Activated B cell treated with CpG ODN at 0.5 μM for 24 hours (primary cell): ENCODE measurements at regions not wholly inside any gene's neighbourhood (a gene's known extent, or its start where the extent isn't known, plus 50 kb on each side); places are given as distances from the start of the nearest gene placed in this dataset.

Experiments used
- ATAC-seq: fragments of 200-7000 bp; cut with Tn5 transposase; one replicate; pipeline ENCODE4 v1.10.0; 2021; ENCODE audit warnings: low read depth, mild to moderate bottlenecking, moderate library complexity
- CTCF ChIA-PET: fragments of 350-600 bp; sonication (Branson Sonifier 250); formaldehyde crosslinking; loops from one replicate; lab custom pipeline; 2021; ENCODE audit warnings: antibody characterized with exemption; lab: Charles Lee
- POLR2A ChIA-PET: fragments of 350-600 bp; sonication (Branson Sonifier 250); formaldehyde crosslinking; loops from one replicate; lab custom pipeline; 2021; ENCODE audit warnings: antibody characterized with exemption; lab: Charles Lee
- DNase-seq: peaks from one replicate; pipeline ENCODE4 v3.0.0; 2022
- H3K27ac Mint-ChIP-seq: one replicate; pipeline ENCODE4 v1.8.0; 2020; ENCODE audit warnings: mixed read lengths
- H3K27me3 Mint-ChIP-seq: one replicate; pipeline ENCODE4 v1.8.0; 2021; ENCODE audit warnings: mixed read lengths
- H3K36me3 Mint-ChIP-seq: one replicate; pipeline ENCODE4 v1.8.0; 2021; ENCODE audit warnings: low read depth, mixed read lengths
- H3K4me1 Mint-ChIP-seq: one replicate; pipeline ENCODE4 v1.8.0; 2021; ENCODE audit warnings: mixed read lengths
- H3K4me3 Mint-ChIP-seq: one replicate; pipeline ENCODE4 v1.8.0; 2020; ENCODE audit warnings: mild to moderate bottlenecking, mixed read lengths
- H3K9me3 Mint-ChIP-seq: one replicate; pipeline ENCODE4 v1.8.0; 2020; ENCODE audit warnings: mixed read lengths
- intact Hi-C: fragments of 100-400 bp; cut with micrococcal nuclease; formaldehyde crosslinking; loops from one replicate; pipeline ENCODE4 v1.15.1; 2024
- TF ChIP-seq, protein P1 (sequence below): fragments of 200-600 bp; IDR thresholded peaks from one replicate; pipeline ENCODE4 v1.8.0; 2022; ENCODE audit warnings: antibody characterized with exemption, mild to moderate bottlenecking

DNA sequence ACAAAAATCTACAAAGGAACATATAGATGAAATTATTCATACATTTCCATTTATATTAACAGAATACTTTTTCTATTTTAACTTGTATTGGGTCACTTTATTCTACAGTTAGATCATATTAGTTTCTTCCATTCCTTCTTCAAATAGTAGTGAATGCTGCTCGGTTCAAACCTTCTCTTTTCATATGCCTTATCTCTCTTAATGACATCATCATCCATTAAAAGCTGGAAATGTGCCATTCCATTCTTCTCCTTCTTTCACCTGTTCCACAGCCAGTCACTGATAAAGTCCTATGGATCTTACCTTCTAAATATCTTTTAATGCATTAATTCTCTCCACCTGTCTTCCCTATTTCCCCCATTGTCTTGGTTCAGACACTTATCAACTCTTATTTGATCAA is 358.0 kb upstream of the POU1F1 start:
- ChIA-PET POLR2A (no interaction called here), CTCF (no interaction called here)
- Mint-ChIP-seq H3K4me1 (no peaks in the 10 kb centered on the region), H3K36me3 (no peaks in the 10 kb centered on the region), H3K27ac (no peak overlapping the region), H3K27me3 (no peaks in the 10 kb centered on the region), H3K9me3 (peaks cover under 1% of the 10 kb centered on the region), H3K4me3 (no peak overlapping the region)
- ATAC-seq = no peak
- TF ChIP-seq, protein P1, sequence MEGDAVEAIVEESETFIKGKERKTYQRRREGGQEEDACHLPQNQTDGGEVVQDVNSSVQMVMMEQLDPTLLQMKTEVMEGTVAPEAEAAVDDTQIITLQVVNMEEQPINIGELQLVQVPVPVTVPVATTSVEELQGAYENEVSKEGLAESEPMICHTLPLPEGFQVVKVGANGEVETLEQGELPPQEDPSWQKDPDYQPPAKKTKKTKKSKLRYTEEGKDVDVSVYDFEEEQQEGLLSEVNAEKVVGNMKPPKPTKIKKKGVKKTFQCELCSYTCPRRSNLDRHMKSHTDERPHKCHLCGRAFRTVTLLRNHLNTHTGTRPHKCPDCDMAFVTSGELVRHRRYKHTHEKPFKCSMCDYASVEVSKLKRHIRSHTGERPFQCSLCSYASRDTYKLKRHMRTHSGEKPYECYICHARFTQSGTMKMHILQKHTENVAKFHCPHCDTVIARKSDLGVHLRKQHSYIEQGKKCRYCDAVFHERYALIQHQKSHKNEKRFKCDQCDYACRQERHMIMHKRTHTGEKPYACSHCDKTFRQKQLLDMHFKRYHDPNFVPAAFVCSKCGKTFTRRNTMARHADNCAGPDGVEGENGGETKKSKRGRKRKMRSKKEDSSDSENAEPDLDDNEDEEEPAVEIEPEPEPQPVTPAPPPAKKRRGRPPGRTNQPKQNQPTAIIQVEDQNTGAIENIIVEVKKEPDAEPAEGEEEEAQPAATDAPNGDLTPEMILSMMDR = no peak
- intact Hi-C loops = no loop called here
- DNase-seq = no peak

DNA sequence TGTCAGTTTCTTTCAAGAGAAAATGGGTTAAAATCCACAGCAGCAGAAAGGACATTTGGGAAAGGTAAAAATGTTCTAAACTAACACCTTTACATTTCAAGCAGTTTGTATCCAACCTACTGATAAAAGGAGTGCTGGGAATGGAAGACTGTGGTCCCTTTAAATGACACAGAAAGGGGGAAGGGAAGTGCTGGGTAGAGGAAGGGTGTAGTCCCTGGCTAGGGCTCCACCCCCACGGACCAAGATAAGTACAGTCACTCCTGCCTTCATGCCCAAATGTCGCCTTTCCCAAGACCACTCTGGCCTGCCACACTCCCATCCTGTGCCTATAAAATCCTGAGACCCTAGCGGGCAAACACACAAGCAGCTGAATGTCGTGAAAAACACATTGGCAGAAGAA is 350.9 kb upstream of the POU1F1 start:
- Mint-ChIP-seq H3K36me3 (no peaks in the 10 kb centered on the region), H3K9me3 (peaks cover 2% of the 10 kb centered on the region), H3K27me3 (no peaks in the 10 kb centered on the region), H3K4me3 (no peak overlapping the region), H3K27ac (no peak overlapping the region), H3K4me1 (no peaks in the 10 kb centered on the region)
- ChIA-PET POLR2A (no interaction called here), CTCF (no interaction called here)
- TF ChIP-seq, protein P1 = no peak
- DNase-seq = no peak
- intact Hi-C loops = no loop called here
- no peak for ATAC-seq

DNA sequence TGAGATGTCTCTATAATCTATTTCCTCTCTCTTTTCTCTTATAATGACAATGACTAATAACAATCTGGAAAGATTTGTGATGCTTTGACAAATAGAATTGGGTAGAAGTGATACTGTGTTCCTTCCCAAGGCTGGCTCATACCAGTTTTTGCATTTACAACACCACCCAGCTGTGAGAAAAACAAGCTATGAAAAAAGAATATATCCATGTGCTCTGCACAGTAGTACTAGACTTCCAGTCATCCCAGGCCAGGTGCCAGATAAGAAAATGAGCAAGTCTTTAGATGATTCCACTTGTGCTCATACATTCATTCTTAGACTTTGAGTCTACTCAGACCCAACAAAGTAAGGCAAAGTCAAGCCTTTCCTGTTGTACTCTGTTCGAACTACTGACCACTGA is 350.2 kb upstream of the POU1F1 start:
- POLR2A ChIA-PET = no interaction called here
- no peaks in the 10 kb centered on the region for H3K4me1 Mint-ChIP-seq
- H3K9me3 Mint-ChIP-seq = peaks cover 2% of the 10 kb centered on the region
- no peak overlapping the region for H3K27ac Mint-ChIP-seq
- DNase-seq (no peak), ATAC-seq (no peak)
- intact Hi-C loops = no loop called here
- TF ChIP-seq, protein P1 = no peak
- CTCF ChIA-PET = no interaction called here
- no peaks in the 10 kb centered on the region for H3K27me3 Mint-ChIP-seq
- H3K36me3 Mint-ChIP-seq = no peaks in the 10 kb centered on the region
- H3K4me3 Mint-ChIP-seq = no peak overlapping the region

DNA sequence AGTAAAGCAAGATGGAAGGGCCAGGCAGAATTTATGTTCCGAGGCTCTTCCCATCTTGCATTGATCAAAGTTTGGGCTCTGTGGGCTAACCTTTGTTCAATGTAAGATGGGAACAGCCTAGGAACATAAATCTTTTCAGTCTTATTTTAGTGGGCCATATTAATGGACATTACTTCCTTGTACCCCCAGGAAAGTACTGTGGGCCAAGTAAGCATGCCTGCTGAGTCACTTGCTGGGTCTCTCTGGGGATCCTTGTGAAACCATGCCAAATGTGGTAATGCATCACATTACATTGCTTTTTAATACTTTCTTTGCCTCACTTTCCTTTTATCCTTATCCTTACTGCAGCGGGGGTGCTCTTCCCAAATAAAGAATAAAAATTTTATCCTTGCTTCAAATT is 349.5 kb upstream of the POU1F1 start:
- no peaks in the 10 kb centered on the region for H3K27me3 Mint-ChIP-seq
- no peak overlapping the region for H3K27ac Mint-ChIP-seq
- no peaks in the 10 kb centered on the region for H3K36me3 Mint-ChIP-seq
- ATAC-seq (no peak), DNase-seq (no peak)
- H3K4me1 Mint-ChIP-seq = no peaks in the 10 kb centered on the region
- no peak overlapping the region for H3K4me3 Mint-ChIP-seq
- H3K9me3 Mint-ChIP-seq = peaks cover 2% of the 10 kb centered on the region
- CTCF ChIA-PET = no interaction called here
- POLR2A ChIA-PET = no interaction called here
- TF ChIP-seq, protein P1 = no peak
- intact Hi-C loops = no loop called here

DNA sequence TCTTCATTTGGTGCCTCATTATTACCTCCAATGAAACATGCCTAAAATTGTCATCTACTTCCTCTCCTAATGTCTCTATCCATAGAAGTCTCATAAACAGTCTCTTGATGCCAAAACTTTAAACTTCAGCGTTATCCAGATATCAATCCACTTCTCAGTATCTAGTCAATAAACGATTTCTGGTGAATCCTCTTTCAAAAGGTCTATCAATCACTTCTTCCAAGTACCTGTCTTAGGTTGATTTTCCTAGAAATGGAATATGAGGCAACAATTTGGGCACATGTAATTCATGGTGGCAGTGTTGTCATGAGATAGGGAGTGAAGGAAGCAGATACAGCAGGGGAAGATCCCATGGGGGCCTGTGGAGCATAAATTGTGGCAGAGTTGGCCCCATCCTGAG is 348.5 kb upstream of the POU1F1 start:
- no peak for ATAC-seq
- H3K4me1 Mint-ChIP-seq = no peaks in the 10 kb centered on the region

More for the DNA sequence above, 348.5 kb upstream of the POU1F1 start:
- no peak overlapping the region for H3K4me3 Mint-ChIP-seq
- no peak overlapping the region for H3K27ac Mint-ChIP-seq
- ChIA-PET POLR2A (no interaction called here), CTCF (no interaction called here)
- intact Hi-C loops = no loop called here
- no peaks in the 10 kb centered on the region for H3K27me3 Mint-ChIP-seq
- TF ChIP-seq, protein P1 = no peak
- H3K9me3 Mint-ChIP-seq = peaks cover 2% of the 10 kb centered on the region
- no peak for DNase-seq
- no peaks in the 10 kb centered on the region for H3K36me3 Mint-ChIP-seq
